GM19035 (cell line): ENCODE measurements at regions not wholly inside any gene's neighbourhood (a gene's known extent, or its start where the extent isn't known, plus 50 kb on each side); places are given as distances from the start of the nearest gene placed in this dataset.

Source experiments
- ATAC-seq: cut with Tn5 transposase; IDR thresholded peaks from one replicate; pipeline ENCODE4 v1.9.1; 2021; ENCODE audit not compliant: unreplicated experiment

DNA sequence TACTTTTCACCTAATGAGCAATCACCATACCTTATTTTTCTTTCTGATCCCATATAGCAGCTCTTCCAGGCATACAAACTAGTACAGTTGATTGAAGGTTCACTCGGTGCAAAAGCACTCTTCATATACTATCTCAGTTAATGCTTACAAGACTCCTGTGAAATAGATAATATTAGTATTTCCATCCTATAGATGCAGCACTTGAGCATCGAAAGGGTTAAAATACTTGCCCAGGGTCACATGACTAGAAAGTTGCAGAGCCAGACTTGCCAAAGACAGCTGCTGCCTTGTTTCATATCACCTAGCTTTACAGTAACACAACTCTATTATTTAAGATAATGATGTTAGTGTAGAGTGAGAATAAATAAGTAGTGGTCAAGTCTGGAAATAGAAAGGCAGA lies 466.0 kb upstream of the TNP1 start:
- no peak for ATAC-seq

DNA sequence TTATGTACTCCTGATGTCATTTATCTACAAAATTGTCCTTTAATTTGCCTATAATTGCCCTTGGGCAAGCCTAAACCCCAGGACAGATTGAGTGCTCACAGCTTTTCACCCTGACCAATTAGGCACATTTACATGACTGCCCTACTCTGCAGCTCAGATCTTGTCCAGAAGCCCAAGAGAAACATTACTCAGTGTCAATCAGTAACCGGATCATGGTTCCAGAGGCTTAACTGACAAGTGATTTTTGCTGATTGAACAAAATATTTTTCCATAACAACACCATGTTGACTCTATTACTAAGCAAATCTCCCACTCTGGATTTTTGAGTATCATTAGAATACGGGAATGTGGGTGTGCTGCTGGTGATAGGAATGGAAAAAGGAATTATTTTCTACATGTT lies 465.4 kb upstream of the TNP1 start:
- ATAC-seq: no peak

- ATAC-seq: no peak
Observed at GRCh38 chr2:217316743-217317142, 456.9 kb upstream of the TNP1 start.

- no peak for ATAC-seq
Observed at GRCh38 chr2:217314021-217314460, 454.2 kb upstream of the TNP1 start.

- no peak for ATAC-seq
Observed at GRCh38 chr2:217313386-217313785, 453.5 kb upstream of the TNP1 start.

- ATAC-seq: no peak
Observed at GRCh38 chr2:217309056-217309455, 449.2 kb upstream of the TNP1 start.

DNA sequence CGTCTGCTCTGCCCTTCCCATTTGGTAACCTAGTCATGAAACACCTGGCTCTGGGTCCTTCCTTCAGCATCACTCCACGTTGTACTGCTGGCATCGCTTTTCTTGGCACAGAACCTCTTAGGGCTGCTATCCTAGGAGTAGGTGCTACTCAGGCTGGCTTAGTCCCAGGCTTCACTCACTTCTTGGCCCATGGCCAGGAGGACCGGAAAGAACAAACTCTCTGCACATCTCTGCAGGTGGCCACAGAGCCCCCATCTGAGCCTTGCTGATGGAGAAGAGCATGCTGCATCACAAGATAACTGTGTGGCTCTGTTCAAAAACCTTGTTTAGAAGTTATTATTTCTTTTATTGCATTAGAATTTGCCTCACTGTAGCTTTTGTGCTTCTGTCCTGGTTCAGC lies 447.2 kb upstream of the TNP1 start:
- ATAC-seq: no peak

GRCh38 chr2:217305882-217306281 lies 446.0 kb upstream of the TNP1 start:
- no peak for ATAC-seq

GRCh38 chr2:217304582-217304981 lies 444.7 kb upstream of the TNP1 start:
- no peak for ATAC-seq

DNA sequence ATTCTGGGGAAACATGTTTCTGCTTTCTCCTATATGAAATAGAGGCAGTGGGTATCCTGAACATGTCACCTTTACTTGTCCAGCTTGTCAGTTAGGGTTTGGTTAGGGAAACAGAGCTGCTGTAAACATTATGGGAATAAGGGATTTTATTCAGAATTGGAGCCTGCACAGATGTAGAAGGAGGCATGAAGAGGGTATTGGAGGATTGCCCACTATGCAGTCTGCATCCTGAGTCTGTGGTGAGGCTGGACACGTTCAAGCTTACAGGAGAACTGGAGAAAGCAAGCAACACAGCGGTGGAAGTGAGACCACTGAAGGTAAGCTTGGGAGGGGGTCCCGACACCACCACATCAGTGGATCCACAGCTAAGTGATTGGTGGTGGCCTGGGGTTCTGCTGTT lies 443.0 kb upstream of the TNP1 start:
- ATAC-seq: no peak

- ATAC-seq: no peak
Observed at GRCh38 chr2:217301142-217301925, 441.5 kb upstream of the TNP1 start.

GRCh38 chr2:217299590-217299989 lies 439.7 kb upstream of the TNP1 start:
- ATAC-seq: no peak

GRCh38 chr2:217297096-217297495 lies 437.2 kb upstream of the TNP1 start:
- ATAC-seq: no peak

DNA sequence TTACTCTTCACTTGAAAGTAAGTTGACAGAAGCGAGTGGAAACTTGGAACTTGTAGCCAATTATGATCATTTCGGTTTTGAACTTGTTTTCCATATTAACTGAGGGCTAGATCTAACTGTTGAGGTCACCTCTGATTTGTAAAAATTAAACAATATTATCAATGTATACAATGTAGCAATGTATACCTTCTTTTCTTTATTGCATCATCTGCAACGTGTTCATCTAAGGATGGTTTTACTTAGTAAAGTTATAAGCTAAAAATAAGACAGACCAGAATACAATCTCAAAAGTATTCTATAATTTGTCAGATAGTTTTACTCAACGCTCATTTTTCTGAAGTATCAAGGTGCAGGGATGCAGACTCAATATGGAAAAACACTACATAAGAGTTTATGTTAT lies 435.0 kb upstream of the TNP1 start:
- no peak for ATAC-seq

GRCh38 chr2:217294211-217294610 lies 434.3 kb upstream of the TNP1 start:
- ATAC-seq: no peak

DNA sequence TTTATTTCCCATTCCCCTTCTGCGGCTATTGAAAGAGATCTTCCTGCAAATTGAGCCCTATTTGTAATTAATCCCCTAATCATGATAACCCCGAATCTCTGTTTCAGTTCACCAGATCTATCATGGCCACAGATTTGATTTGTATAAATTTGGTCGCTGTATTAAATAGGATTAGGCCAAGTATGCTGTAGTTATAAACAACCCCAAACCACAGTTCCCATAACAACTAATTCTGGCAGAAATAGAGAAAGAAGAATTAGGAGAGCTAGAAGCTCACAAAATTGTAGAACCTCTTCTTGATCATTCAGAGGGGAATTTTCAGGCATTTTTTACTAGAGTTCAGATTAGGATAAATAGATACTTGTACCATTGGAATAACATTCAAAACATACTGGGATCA lies 433.7 kb upstream of the TNP1 start:
- ATAC-seq: no peak

DNA sequence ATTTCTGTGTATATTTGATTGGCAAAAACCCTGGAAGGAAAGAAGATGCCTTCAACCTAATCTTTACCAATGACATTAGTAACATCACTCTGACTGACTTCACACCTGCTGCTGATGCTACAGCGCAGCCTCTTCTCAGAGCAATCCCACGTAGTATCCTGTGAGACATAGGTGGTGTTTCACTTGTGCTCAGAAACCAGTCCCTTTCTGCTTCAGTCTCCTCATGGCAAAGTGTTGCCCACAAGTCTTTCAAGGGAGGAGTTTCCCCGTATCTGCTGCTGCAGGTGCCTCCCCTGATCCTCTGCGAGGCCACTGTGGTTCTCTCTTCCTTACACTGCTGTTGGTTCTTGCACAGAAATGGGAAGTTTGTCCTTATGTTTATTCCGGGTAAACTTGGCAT lies 433.2 kb upstream of the TNP1 start:
- ATAC-seq: no peak

- ATAC-seq: no peak
Observed at GRCh38 chr2:217291259-217291658, 431.4 kb upstream of the TNP1 start.

- ATAC-seq: no peak
Observed at GRCh38 chr2:217290467-217290866, 430.6 kb upstream of the TNP1 start.

- ATAC-seq: no peak
Observed at GRCh38 chr2:217289907-217290280, 430.0 kb upstream of the TNP1 start.

DNA sequence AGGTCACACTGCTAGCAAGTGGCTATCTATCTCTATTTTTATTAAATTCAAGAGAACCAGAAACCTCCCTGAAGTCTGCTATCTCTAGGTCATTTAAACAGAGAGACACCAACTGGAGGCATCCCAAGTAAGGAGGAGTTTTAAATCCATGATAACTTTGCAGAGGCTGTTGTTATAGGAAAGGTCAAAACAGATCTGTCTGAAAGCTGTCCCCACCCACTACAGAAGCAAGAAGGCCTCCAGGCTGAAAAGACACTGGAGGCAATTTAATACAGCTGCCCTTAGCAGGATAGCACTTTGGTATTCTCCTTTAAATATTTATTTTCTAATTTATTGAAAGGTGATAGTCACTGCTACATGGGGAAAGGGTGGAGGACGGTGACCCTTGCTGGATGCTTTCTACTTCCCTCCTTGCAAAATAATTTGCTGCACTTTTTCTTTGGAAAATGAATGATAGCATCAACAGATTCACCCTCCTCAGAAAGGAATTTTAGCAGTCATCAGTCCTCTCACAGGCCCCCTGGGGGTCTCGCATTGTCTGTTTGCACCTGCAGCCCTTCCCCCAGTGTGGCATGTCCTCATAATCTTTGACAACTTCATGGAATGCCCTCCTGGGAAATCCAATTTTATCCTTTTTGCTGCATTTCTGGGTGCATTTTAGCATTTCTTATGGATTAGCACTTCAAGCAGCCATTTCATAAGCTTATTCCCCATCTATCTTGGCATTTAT lies 429.5 kb upstream of the TNP1 start:
- ATAC-seq: no peak

- ATAC-seq: no peak
Observed at GRCh38 chr2:217288472-217289063, 428.7 kb upstream of the TNP1 start.
